T-cell (primary cell): ENCODE measurements at regions not wholly inside any gene's neighbourhood (a gene's known extent, or its start where the extent isn't known, plus 50 kb on each side); places are given as distances from the start of the nearest gene placed in this dataset.

Source experiments
- ATAC-seq, 4 experiments: fragments of 200-7000 bp in 3 of 4; fragments of 150-1000 bp in 1 of 4; cut with Tn5 transposase; replicated peaks in 1 of 4; 1 replicate in 3 of 4; 2 replicates in 1 of 4; pipeline ENCODE4 v1.10.0; 2021; ENCODE audit warnings: moderate library complexity in 3 of 4, mild to moderate bottlenecking in 2 of 4, moderate number of reproducible peaks in 1 of 4
- CTCF ChIA-PET, 2 donors: fragments of 300-600 bp; sonication (Branson Sonifier 250); formaldehyde crosslinking; loops; one replicate each; lab custom pipeline; 2022; ENCODE audit warnings: antibody characterized with exemption in 2 of 2; lab: Charles Lee
- POLR2A ChIA-PET, 2 donors: fragments of 300-600 bp; sonication (Branson Sonifier 250); formaldehyde crosslinking; loops; one replicate each; lab custom pipeline; 2022; ENCODE audit warnings: antibody characterized with exemption in 2 of 2; lab: Charles Lee
- DNase-seq, 35 experiments: peaks; one replicate each; pipeline versions ENCODE4 v3.0.0 to v3.0.0-alpha.2; 2013 to 2023
- H3K27ac ChIP-seq: one replicate; pipeline ENCODE4 v1.5.1; 2013; ENCODE audit warnings: low read length
- H3K27me3 ChIP-seq, 2 experiments: replicated peaks in 1 of 2; 1 replicate in 1 of 2; 2 replicates in 1 of 2; pipeline versions ENCODE4 v1.6.1 to v1.7.0; 2013; ENCODE audit warnings: low read length in 1 of 2, mixed read lengths in 1 of 2; ENCODE audit not compliant: control insufficient read depth in 2 of 2, insufficient read depth in 2 of 2; ENCODE audit errors: extremely low read depth in 1 of 2
- H3K36me3 ChIP-seq, 2 donors: 1 replicate in 1 of 2; 2 replicates in 1 of 2; pipeline versions ENCODE4 v1.6.1 to v1.7.0; 2013; ENCODE audit warnings: low read length in 1 of 2; ENCODE audit not compliant: control insufficient read depth in 2 of 2, insufficient read depth in 1 of 2; ENCODE audit errors: extremely low read depth in 1 of 2
- H3K4me1 ChIP-seq, 2 experiments: 1 replicate in 1 of 2; 2 replicates in 1 of 2; pipeline versions ENCODE4 v1.6.1 to v1.7.0; 2013; ENCODE audit warnings: low read length in 2 of 2, mixed read lengths in 1 of 2; ENCODE audit not compliant: insufficient read depth in 2 of 2, control insufficient read depth in 1 of 2; ENCODE audit errors: extremely low read depth in 1 of 2
- H3K4me3 ChIP-seq, 2 donors: 1 replicate in 1 of 2; 2 replicates in 1 of 2; pipeline versions ENCODE4 v1.5.1 to v1.7.0; 2013; ENCODE audit warnings: mild to moderate bottlenecking in 2 of 2, low read length in 1 of 2, moderate library complexity in 1 of 2; ENCODE audit not compliant: control insufficient read depth in 1 of 2; ENCODE audit errors: extremely low read depth in 1 of 2
- H3K9me3 ChIP-seq: 2 replicates; pipeline ENCODE4 v1.7.0; 2013
- H3K27ac Mint-ChIP-seq, 2 donors: one replicate each; pipeline ENCODE4 v1.8.0; 2020 to 2021; ENCODE audit warnings: mild to moderate bottlenecking in 2 of 2, mixed read lengths in 2 of 2
- H3K27me3 Mint-ChIP-seq, 2 donors: one replicate each; pipeline ENCODE4 v1.8.0; 2021 to 2022; ENCODE audit warnings: mixed read lengths in 2 of 2
- H3K36me3 Mint-ChIP-seq: one replicate; pipeline ENCODE4 v1.8.0; 2021; ENCODE audit warnings: mixed read lengths
- H3K4me1 Mint-ChIP-seq, 3 donors: one replicate each; pipeline ENCODE4 v1.8.0; 2020 to 2022; ENCODE audit warnings: mixed read lengths in 3 of 3, mild to moderate bottlenecking in 1 of 3
- H3K4me3 Mint-ChIP-seq, 3 donors: one replicate each; pipeline ENCODE4 v1.8.0; 2020 to 2022; ENCODE audit warnings: mild to moderate bottlenecking in 3 of 3, mixed read lengths in 3 of 3, moderate library complexity in 3 of 3
- H3K9me3 Mint-ChIP-seq, 3 donors: one replicate each; pipeline ENCODE4 v1.8.0; 2020 to 2022; ENCODE audit warnings: mixed read lengths in 3 of 3
- WGBS: methylation state at CpG from one replicate; pipeline ENCODE4 v1.1.5; 2013; ENCODE audit warnings: missing lambda C conversion rate; ENCODE audit not compliant: insufficient coverage; 5-methylcytosine and 5-hydroxymethylcytosine counted together

DNA sequence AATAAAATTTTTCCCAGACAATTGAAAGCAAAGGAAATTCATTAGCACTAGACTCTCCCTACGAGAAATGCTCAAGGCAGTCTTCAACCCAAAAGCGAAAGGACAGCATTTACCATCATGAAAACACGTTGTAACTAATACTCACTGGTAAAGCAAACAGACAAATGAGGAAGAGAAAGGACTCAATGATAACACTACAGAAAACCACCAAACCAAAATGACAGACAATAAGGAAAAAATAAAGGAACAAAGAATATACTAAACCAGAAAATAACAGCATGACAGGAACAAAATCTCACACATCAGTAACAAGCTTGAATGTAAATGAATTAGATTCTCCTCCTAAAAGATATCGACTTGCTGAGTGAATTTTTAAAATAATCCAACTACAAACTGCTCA lies 190.7 kb downstream of the NOL4 start:
- Histone ChIP-seq H3K27ac (no peak overlapping the region), H3K4me1 (no peaks in the 10 kb centered on the region), H3K27me3 (no peaks in the 10 kb centered on the region), H3K9me3 (no peaks in the 10 kb centered on the region), H3K36me3 (no peaks in the 10 kb centered on the region), H3K4me3 (no peak overlapping the region)
- no peaks in the 10 kb centered on the region for H3K4me1 Mint-ChIP-seq
- DNase-seq (no peak), ATAC-seq (no peak)
- POLR2A ChIA-PET = no interaction called here
- H3K27me3 Mint-ChIP-seq = no peaks in the 10 kb centered on the region
- H3K4me3 Mint-ChIP-seq = no peak overlapping the region
- no peak overlapping the region for H3K27ac Mint-ChIP-seq
- WGBS = 59% methylated on average over 3 of the region's 4 CpGs
- CTCF ChIA-PET = no interaction called here
- peaks cover 8 to 26% (median 16%) of the 10 kb centered on the region in 3 donors for H3K9me3 Mint-ChIP-seq
- no peaks in the 10 kb centered on the region for H3K36me3 Mint-ChIP-seq

DNA sequence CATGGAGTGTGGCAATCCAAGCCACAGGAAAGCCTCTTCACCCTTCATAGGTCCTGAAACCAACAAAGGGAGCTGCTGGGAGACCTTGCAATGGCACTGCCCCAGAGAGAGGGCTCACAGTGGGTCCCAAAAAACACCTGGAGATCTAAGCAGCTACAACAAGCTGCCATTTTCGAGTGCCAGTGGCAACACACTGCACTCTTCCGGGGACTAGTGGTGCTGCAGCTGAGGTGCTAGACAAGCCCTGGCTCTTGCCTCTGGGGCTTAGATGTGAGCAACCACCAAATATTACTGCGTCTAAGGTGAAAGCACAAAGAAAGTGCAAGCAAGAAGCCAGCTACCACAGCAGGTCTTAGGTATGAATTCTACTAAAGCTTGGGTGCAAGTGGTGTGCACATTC lies 192.9 kb downstream of the NOL4 start:
- ATAC-seq (no peak), DNase-seq (no peak)
- H3K4me1 Mint-ChIP-seq = no peaks in the 10 kb centered on the region
- no peak overlapping the region for H3K4me3 ChIP-seq
- no peak overlapping the region for H3K27ac Mint-ChIP-seq
- no peaks in the 10 kb centered on the region for H3K9me3 ChIP-seq
- peaks cover 6 to 26% (median 11%) of the 10 kb centered on the region in 3 donors for H3K9me3 Mint-ChIP-seq
- H3K36me3 Mint-ChIP-seq = no peaks in the 10 kb centered on the region
- no peak overlapping the region for H3K4me3 Mint-ChIP-seq
- WGBS = 69% methylated on average over 2 of the region's 3 CpGs
- no peak overlapping the region for H3K27ac ChIP-seq
- no peaks in the 10 kb centered on the region for H3K36me3 ChIP-seq
- POLR2A ChIA-PET = no interaction called here
- H3K27me3 ChIP-seq = no peaks in the 10 kb centered on the region
- H3K27me3 Mint-ChIP-seq = no peaks in the 10 kb centered on the region
- CTCF ChIA-PET = no interaction called here
- no peaks in the 10 kb centered on the region for H3K4me1 ChIP-seq

DNA sequence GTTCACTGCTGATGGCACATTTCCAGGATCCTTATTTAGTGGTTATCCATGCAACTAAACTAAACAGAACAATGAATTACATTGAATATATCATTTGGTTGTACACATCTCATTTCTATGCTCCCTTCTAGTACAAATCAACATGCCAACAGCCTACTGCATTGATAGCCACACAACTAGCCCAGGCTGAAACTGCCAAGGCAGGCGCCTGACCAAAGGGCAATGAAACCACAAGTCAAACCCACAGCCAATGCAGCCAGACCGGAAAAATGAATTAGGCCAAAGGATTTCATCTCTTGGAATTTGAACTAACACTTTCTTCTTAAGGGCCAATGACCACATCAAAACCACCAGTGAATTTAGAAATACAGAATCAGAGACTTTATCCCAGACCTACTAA lies 196.4 kb downstream of the NOL4 start:
- ChIA-PET POLR2A (no interaction called here), CTCF (no interaction called here)
- no peak overlapping the region for H3K27ac Mint-ChIP-seq
- H3K27me3 Mint-ChIP-seq = no peaks in the 10 kb centered on the region
- H3K4me1 Mint-ChIP-seq = no peaks in the 10 kb centered on the region
- no peaks in the 10 kb centered on the region for H3K27me3 ChIP-seq
- ATAC-seq (no peak), DNase-seq (no peak)
- peaks cover 3 to 9% (median 5%) of the 10 kb centered on the region in 3 donors for H3K9me3 Mint-ChIP-seq
- no peaks in the 10 kb centered on the region for H3K9me3 ChIP-seq
- H3K4me1 ChIP-seq = no peaks in the 10 kb centered on the region
- no peak overlapping the region for H3K4me3 ChIP-seq
- no peaks in the 10 kb centered on the region for H3K36me3 Mint-ChIP-seq
- H3K36me3 ChIP-seq = no peaks in the 10 kb centered on the region
- H3K27ac ChIP-seq = no peak overlapping the region
- 63% methylated on average over 1 of the region's 2 CpGs for WGBS
- no peak overlapping the region for H3K4me3 Mint-ChIP-seq

DNA sequence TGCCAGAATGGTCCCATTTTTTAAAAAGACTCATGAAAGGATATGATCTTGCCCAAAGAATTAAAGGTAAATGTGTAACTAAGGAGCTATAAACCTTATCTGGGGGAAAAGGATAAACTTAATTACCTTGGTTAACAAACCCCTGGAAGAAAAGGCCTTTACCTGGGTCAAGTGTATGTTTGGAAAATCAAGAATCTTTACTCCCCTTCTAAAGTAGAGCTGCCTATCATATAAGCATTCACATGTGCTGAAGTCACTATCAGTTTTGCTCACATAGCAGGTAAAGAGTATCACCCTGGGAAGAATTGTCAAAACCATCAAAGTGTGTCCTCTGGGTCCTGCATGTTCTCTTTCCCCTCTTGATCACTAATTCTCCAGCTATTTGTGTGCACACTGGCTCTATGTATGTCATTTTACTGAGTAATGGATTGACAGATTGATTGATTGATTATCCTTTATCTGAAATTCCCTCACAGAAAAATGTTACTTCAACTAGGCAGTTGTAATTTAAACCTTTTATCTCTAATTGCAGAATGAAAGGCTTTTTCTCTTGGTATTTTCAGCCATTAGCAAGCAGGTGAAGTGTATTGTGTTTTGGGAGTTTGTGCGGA lies 199.4 kb downstream of the NOL4 start:
- no CpG with 5 or more reads among the region's 1 CpG for WGBS

DNA sequence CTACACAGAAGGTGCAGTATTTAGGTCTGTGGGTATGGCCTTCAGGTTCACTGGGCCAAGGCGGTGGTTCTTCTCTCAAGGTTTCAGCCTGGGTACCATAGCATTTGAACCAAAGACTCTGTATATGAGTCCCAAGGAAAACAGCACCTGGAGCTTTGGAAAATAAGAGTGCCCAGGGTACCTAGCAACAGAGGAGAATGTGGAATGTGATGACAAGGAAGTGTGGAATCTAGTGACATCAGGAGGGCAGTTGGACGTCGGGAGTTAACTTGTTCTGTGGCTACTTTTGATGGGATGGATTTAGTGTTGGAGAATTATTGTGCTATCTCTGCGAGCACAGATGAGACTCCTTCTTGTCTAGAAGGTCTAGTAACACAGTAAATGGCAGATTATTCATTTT lies 201.2 kb downstream of the NOL4 start:
- 93% methylated on average over 1 of the region's 4 CpGs for WGBS
- POLR2A ChIA-PET = no interaction called here

More for the DNA sequence above, 199.4 kb downstream of the NOL4 start:
- Histone ChIP-seq H3K4me3 (no peak overlapping the region), H3K4me1 (no peaks in the 10 kb centered on the region), H3K27ac (no peak overlapping the region), H3K9me3 (no peaks in the 10 kb centered on the region), H3K27me3 (no peaks in the 10 kb centered on the region), H3K36me3 (no peaks in the 10 kb centered on the region)
- no peaks in the 10 kb centered on the region for H3K4me1 Mint-ChIP-seq
- no peaks in the 10 kb centered on the region for H3K36me3 Mint-ChIP-seq
- DNase-seq (no peak), ATAC-seq (no peak)
- no peak overlapping the region for H3K27ac Mint-ChIP-seq
- peaks cover 8 to 12% (median 9%) of the 10 kb centered on the region in 3 donors for H3K9me3 Mint-ChIP-seq
- no peaks in the 10 kb centered on the region for H3K27me3 Mint-ChIP-seq
- no peak overlapping the region for H3K4me3 Mint-ChIP-seq
- ChIA-PET CTCF (no interaction called here), POLR2A (no interaction called here)

DNA sequence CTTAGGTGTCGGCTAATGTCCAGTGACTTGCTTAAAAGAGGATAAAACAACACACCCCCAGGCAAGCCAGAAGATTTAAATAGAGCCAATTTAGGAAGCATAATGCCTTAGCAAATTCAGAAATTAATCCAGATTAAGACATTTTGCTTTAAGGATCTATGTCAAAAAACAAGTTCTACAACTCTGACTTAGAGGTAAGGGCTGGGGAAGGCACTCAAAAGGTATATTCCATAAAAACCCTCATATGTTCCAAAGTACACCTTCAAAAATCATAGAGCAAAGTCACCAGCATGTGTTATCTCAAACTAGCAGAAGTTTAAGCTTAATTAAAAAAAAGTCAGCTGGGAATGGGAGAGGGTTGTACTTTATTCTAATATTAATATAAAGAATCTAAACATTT lies 206.4 kb downstream of the NOL4 start:
- no peak overlapping the region for H3K4me3 Mint-ChIP-seq
- Histone ChIP-seq H3K4me1 (no peaks in the 10 kb centered on the region), H3K4me3 (no peak overlapping the region), H3K9me3 (no peaks in the 10 kb centered on the region), H3K27me3 (no peaks in the 10 kb centered on the region), H3K36me3 (no peaks in the 10 kb centered on the region), H3K27ac (no peak overlapping the region)
- H3K4me1 Mint-ChIP-seq = no peaks in the 10 kb centered on the region
- no peak for ATAC-seq
- peaks cover 5 to 13% (median 8%) of the 10 kb centered on the region in 3 donors for H3K9me3 Mint-ChIP-seq
- H3K36me3 Mint-ChIP-seq = no peaks in the 10 kb centered on the region
- no peak overlapping the region for H3K27ac Mint-ChIP-seq
- CTCF ChIA-PET = no interaction called here
- WGBS = no CpG with 5 or more reads among the region's 1 CpG
- H3K27me3 Mint-ChIP-seq = no peaks in the 10 kb centered on the region
- no peak for DNase-seq
- POLR2A ChIA-PET = no interaction called here

More for the DNA sequence above, 201.2 kb downstream of the NOL4 start:
- Mint-ChIP-seq H3K4me3 (no peak overlapping the region), H3K27ac (no peak overlapping the region), H3K36me3 (no peaks in the 10 kb centered on the region), H3K9me3 (peaks cover 5 to 10% (median 6%) of the 10 kb centered on the region in 3 donors), H3K27me3 (no peaks in the 10 kb centered on the region), H3K4me1 (no peaks in the 10 kb centered on the region)
- Histone ChIP-seq H3K4me1 (no peaks in the 10 kb centered on the region), H3K4me3 (no peak overlapping the region), H3K27ac (no peak overlapping the region), H3K36me3 (no peaks in the 10 kb centered on the region), H3K27me3 (no peaks in the 10 kb centered on the region), H3K9me3 (no peaks in the 10 kb centered on the region)
- DNase-seq = no peak
- CTCF ChIA-PET = no interaction called here
- ATAC-seq = no peak

DNA sequence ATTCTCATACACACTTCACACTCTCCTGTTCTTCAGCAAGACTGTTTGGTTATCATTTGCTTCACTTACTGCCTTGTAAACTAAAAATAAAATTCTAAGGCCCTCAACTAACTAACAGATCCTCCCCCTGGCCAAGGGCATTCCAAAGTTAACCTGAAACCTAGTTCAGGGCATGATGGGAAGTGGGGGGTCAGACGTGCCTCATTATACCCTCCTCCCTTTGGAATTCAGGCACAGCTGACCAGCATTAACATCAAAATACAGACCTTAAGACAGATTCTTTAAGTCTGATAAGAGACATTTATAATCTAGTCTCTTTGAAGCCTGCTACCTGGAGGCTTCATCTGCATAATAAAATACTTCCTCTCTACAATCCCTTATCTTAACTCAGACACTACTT lies 221.0 kb downstream of the NOL4 start:
- DNase-seq = no peak
- Histone ChIP-seq H3K4me1 (no peaks in the 10 kb centered on the region), H3K27ac (no peak overlapping the region), H3K27me3 (no peaks in the 10 kb centered on the region), H3K4me3 (no peak overlapping the region), H3K36me3 (no peaks in the 10 kb centered on the region), H3K9me3 (no peaks in the 10 kb centered on the region)
- no peak for ATAC-seq
- Mint-ChIP-seq H3K27me3 (no peaks in the 10 kb centered on the region), H3K4me1 (no peaks in the 10 kb centered on the region), H3K27ac (no peak overlapping the region), H3K4me3 (no peak overlapping the region), H3K9me3 (peaks cover 14 to 20% (median 17%) of the 10 kb centered on the region in 3 donors), H3K36me3 (no peaks in the 10 kb centered on the region)
- WGBS = 40% methylated on average over 1 of the region's 1 CpG
- ChIA-PET CTCF (no interaction called here), POLR2A (no interaction called here)
